ENCODE measurements at regions not wholly inside any gene's neighbourhood (a gene's known extent, or its start where the extent isn't known, plus 50 kb on each side); places are given as distances from the start of the nearest gene placed in this dataset.

GRCh38 chr2:7900593-7900992 is 781.3 kb upstream of the ID2 start:
- no peak overlapping the region for H3K27ac ChIP-seq
- H3K36me3 ChIP-seq: no peaks in the 10 kb centered on the region
- H3K4me3 ChIP-seq: no peak overlapping the region
- H3K27me3 ChIP-seq: no peaks in the 10 kb centered on the region
- no peaks in the 10 kb centered on the region for H3K4me1 ChIP-seq
- intact Hi-C loops (cut with DNase I; ENCODE audit: low total_unique reads): no loop called here
- DNase-seq: no peak
- H3K9me3 ChIP-seq: no peaks in the 10 kb centered on the region
- TF ChIP-seq POLR2A (IDR thresholded peaks at IDR 0.05) (no peak), CTCF (IDR thresholded peaks at IDR 0.05) (no peak)

GRCh38 chr2:7902251-7902765 is 779.5 kb upstream of the ID2 start:
- TF ChIP-seq CTCF (IDR thresholded peaks at IDR 0.05): no peak
- intact Hi-C loops (cut with DNase I; ENCODE audit: low total_unique reads): no loop called here

GRCh38 chr2:7904319-7904718 is 777.5 kb upstream of the ID2 start:
- Histone ChIP-seq H3K36me3 (no peaks in the 10 kb centered on the region), H3K4me3 (no peak overlapping the region), H3K27ac (no peak overlapping the region), H3K27me3 (no peaks in the 10 kb centered on the region), H3K4me1 (no peaks in the 10 kb centered on the region), H3K9me3 (no peaks in the 10 kb centered on the region)
- TF ChIP-seq CTCF (IDR thresholded peaks at IDR 0.05): no peak
- TF ChIP-seq POLR2A (IDR thresholded peaks at IDR 0.05): no peak
- intact Hi-C loops (cut with DNase I; ENCODE audit: low total_unique reads): no loop called here
- DNase-seq: no peak

More at GRCh38 chr2:7902251-7902765, 779.5 kb upstream of the ID2 start:
- Histone ChIP-seq H3K9me3 (no peaks in the 10 kb centered on the region), H3K4me1 (no peaks in the 10 kb centered on the region), H3K27ac (no peak overlapping the region), H3K27me3 (no peaks in the 10 kb centered on the region), H3K36me3 (no peaks in the 10 kb centered on the region), H3K4me3 (no peak overlapping the region)
- no peak for DNase-seq

- Histone ChIP-seq H3K4me3 (no peak overlapping the region), H3K4me1 (no peaks in the 10 kb centered on the region), H3K9me3 (no peaks in the 10 kb centered on the region), H3K36me3 (no peaks in the 10 kb centered on the region), H3K27ac (no peak overlapping the region), H3K27me3 (no peaks in the 10 kb centered on the region)
- DNase-seq: no peak
- TF ChIP-seq CTCF (IDR thresholded peaks at IDR 0.05) (no peak), POLR2A (IDR thresholded peaks at IDR 0.05) (no peak)
- intact Hi-C loops (cut with DNase I; ENCODE audit: low total_unique reads): no loop called here
These were observed 776.1 kb upstream of the ID2 start for GRCh38 chr2:7905756-7906155.

- Histone ChIP-seq H3K4me3 (no peak overlapping the region), H3K27me3 (no peaks in the 10 kb centered on the region), H3K4me1 (no peaks in the 10 kb centered on the region), H3K9me3 (no peaks in the 10 kb centered on the region), H3K36me3 (no peaks in the 10 kb centered on the region), H3K27ac (no peak overlapping the region)
- no peak for TF ChIP-seq CTCF (IDR thresholded peaks at IDR 0.05)
- TF ChIP-seq POLR2A (IDR thresholded peaks at IDR 0.05): no peak
- intact Hi-C loops (cut with DNase I; ENCODE audit: low total_unique reads): no loop called here
- no peak for DNase-seq
These were observed 775.4 kb upstream of the ID2 start for GRCh38 chr2:7906431-7906830.
